ENCODE measurements at regions not wholly inside any gene's neighbourhood (a gene's known extent, or its start where the extent isn't known, plus 50 kb on each side); places are given as distances from the start of the nearest gene placed in this dataset.

GRCh38 chr7:16202303-16202702, 219.0 kb downstream of the CRPPA start:
- peaks cover 6% of the 10 kb centered on the region for H3K4me1 Mint-ChIP-seq
- H3K27ac Mint-ChIP-seq, result no peak overlapping the region
- TF ChIP-seq CTCF (IDR thresholded peaks at IDR 0.05), result no peak
- no peak for DNase-seq
- H3K36me3 Mint-ChIP-seq (ENCODE audit: low read depth), result no peaks in the 10 kb centered on the region
- H3K27me3 Mint-ChIP-seq (ENCODE audit: low read depth, poor library complexity), result no peaks in the 10 kb centered on the region
- no peaks in the 10 kb centered on the region for H3K9me3 Mint-ChIP-seq
- H3K4me3 Mint-ChIP-seq, result no peak overlapping the region

GRCh38 chr7:16200591-16200990, 220.7 kb downstream of the CRPPA start:
- Mint-ChIP-seq H3K4me1 (peaks cover 6% of the 10 kb centered on the region), H3K4me3 (no peak overlapping the region), H3K27ac (no peak overlapping the region), H3K9me3 (no peaks in the 10 kb centered on the region), H3K27me3 (ENCODE audit: low read depth, poor library complexity) (no peaks in the 10 kb centered on the region), H3K36me3 (ENCODE audit: low read depth) (no peaks in the 10 kb centered on the region)
- no peak for TF ChIP-seq CTCF (IDR thresholded peaks at IDR 0.05)
- DNase-seq, result no peak

GRCh38 chr7:16193631-16194030, 227.7 kb downstream of the CRPPA start:
- no peak for DNase-seq
- Mint-ChIP-seq H3K4me1 (no peaks in the 10 kb centered on the region), H3K9me3 (no peaks in the 10 kb centered on the region), H3K4me3 (no peak overlapping the region), H3K27me3 (ENCODE audit: low read depth, poor library complexity) (no peaks in the 10 kb centered on the region), H3K27ac (no peak overlapping the region), H3K36me3 (ENCODE audit: low read depth) (no peaks in the 10 kb centered on the region)
- TF ChIP-seq CTCF (IDR thresholded peaks at IDR 0.05), result no peak

- Mint-ChIP-seq H3K27ac (no peak overlapping the region), H3K9me3 (no peaks in the 10 kb centered on the region), H3K4me3 (no peak overlapping the region), H3K36me3 (ENCODE audit: low read depth) (no peaks in the 10 kb centered on the region), H3K4me1 (no peaks in the 10 kb centered on the region), H3K27me3 (ENCODE audit: low read depth, poor library complexity) (peaks cover 3% of the 10 kb centered on the region)
- DNase-seq, result no peak
- no peak for TF ChIP-seq CTCF (IDR thresholded peaks at IDR 0.05)
Measured at GRCh38 chr7:16189026-16189715, 232.2 kb downstream of the CRPPA start.

- no peak for TF ChIP-seq CTCF (IDR thresholded peaks at IDR 0.05)
Measured at GRCh38 chr7:16187131-16187530, 234.2 kb downstream of the CRPPA start.

GRCh38 chr7:16178585-16178984, 242.8 kb downstream of the CRPPA start:
- no peak for TF ChIP-seq CTCF (IDR thresholded peaks at IDR 0.05)

More at GRCh38 chr7:16187131-16187530, 234.2 kb downstream of the CRPPA start:
- no peaks in the 10 kb centered on the region for H3K9me3 Mint-ChIP-seq
- no peak overlapping the region for H3K4me3 Mint-ChIP-seq
- no peaks in the 10 kb centered on the region for H3K36me3 Mint-ChIP-seq (ENCODE audit: low read depth)
- no peaks in the 10 kb centered on the region for H3K4me1 Mint-ChIP-seq
- H3K27ac Mint-ChIP-seq, result no peak overlapping the region
- peaks cover 3% of the 10 kb centered on the region for H3K27me3 Mint-ChIP-seq (ENCODE audit: low read depth, poor library complexity)
- no peak for DNase-seq

More at GRCh38 chr7:16178585-16178984, 242.8 kb downstream of the CRPPA start:
- Mint-ChIP-seq H3K4me1 (peaks cover 5% of the 10 kb centered on the region), H3K27ac (no peak overlapping the region), H3K27me3 (ENCODE audit: low read depth, poor library complexity) (no peaks in the 10 kb centered on the region), H3K36me3 (ENCODE audit: low read depth) (no peaks in the 10 kb centered on the region), H3K4me3 (no peak overlapping the region), H3K9me3 (no peaks in the 10 kb centered on the region)
- no peak for DNase-seq
